Activated CD4-positive, alpha-beta T cell treated with anti-CD3 and anti-CD28 coated beads, Interleukin-2, amount 10 ng/mL, durations not matched to agents 7 days and 5 days (primary cell): ENCODE measurements at regions not wholly inside any gene's neighbourhood (a gene's known extent, or its start where the extent isn't known, plus 50 kb on each side); places are given as distances from the start of the nearest gene placed in this dataset.

ENCODE experiments used
- CTCF ChIA-PET: fragments of 350-600 bp; sonication (Branson Sonifier 250); formaldehyde crosslinking; loops from one replicate; lab custom pipeline; 2021; ENCODE audit warnings: antibody characterized with exemption; lab: Charles Lee
- POLR2A ChIA-PET: fragments of 350-600 bp; sonication (Branson Sonifier 250); formaldehyde crosslinking; loops from one replicate; lab custom pipeline; 2021; ENCODE audit warnings: antibody characterized with exemption; lab: Charles Lee
- DNase-seq: peaks from one replicate; pipeline ENCODE4 v3.0.0-alpha.2; 2020
- H3K27ac Mint-ChIP-seq: one replicate; pipeline ENCODE4 v1.8.0; 2021; ENCODE audit warnings: mild to moderate bottlenecking, moderate library complexity, mixed read lengths
- H3K27me3 Mint-ChIP-seq: one replicate; pipeline ENCODE4 v1.8.0; 2021; ENCODE audit warnings: mixed read lengths
- H3K36me3 Mint-ChIP-seq: one replicate; pipeline ENCODE4 v1.8.0; 2021; ENCODE audit warnings: low read depth, mixed read lengths
- H3K4me1 Mint-ChIP-seq: one replicate; pipeline ENCODE4 v1.8.0; 2021; ENCODE audit warnings: mixed read lengths
- H3K4me3 Mint-ChIP-seq: one replicate; pipeline ENCODE4 v1.8.0; 2021; ENCODE audit warnings: mild to moderate bottlenecking, moderate library complexity, mixed read lengths
- H3K9me3 Mint-ChIP-seq: one replicate; pipeline ENCODE4 v1.8.0; 2021; ENCODE audit warnings: mixed read lengths

- Mint-ChIP-seq H3K9me3 (peaks cover 6% of the 10 kb centered on the region), H3K36me3 (no peaks in the 10 kb centered on the region), H3K4me3 (no peak overlapping the region), H3K27ac (no peak overlapping the region), H3K4me1 (no peaks in the 10 kb centered on the region), H3K27me3 (no peaks in the 10 kb centered on the region)
- ChIA-PET POLR2A (no interaction called here), CTCF (interaction anchor here (1.2 kb wide), 1 partner anchor 42 kb away, joined by 3 read pairs; no protein-coding TSS in a partner anchor)
- DNase-seq, result no peak
These were observed 52.8 kb downstream of the PPP1R2C start for GRCh38 chrX:42725196-42725595.

GRCh38 chrX:42720209-42720608 is 57.8 kb downstream of the PPP1R2C start:
- POLR2A ChIA-PET, result no interaction called here
- H3K36me3 Mint-ChIP-seq, result no peaks in the 10 kb centered on the region

GRCh38 chrX:42715701-42716262 is 62.2 kb downstream of the PPP1R2C start:
- ChIA-PET CTCF (interaction anchor here (0.8 to 1.8 kb wide), 3 partner anchors 11 to 22 kb away, joined by 3 to 6 read pairs (median 3); no protein-coding TSS in a partner anchor), POLR2A (no interaction called here)
- Mint-ChIP-seq H3K9me3 (peaks cover 6% of the 10 kb centered on the region), H3K36me3 (no peaks in the 10 kb centered on the region), H3K4me3 (no peak overlapping the region), H3K27me3 (no peaks in the 10 kb centered on the region), H3K4me1 (peaks cover 4% of the 10 kb centered on the region), H3K27ac (no peak overlapping the region)
- DNase-seq, result no peak

More at GRCh38 chrX:42720209-42720608, 57.8 kb downstream of the PPP1R2C start:
- CTCF ChIA-PET, result no interaction called here
- peaks cover 9% of the 10 kb centered on the region for H3K9me3 Mint-ChIP-seq
- no peak for DNase-seq
- H3K27me3 Mint-ChIP-seq, result no peaks in the 10 kb centered on the region
- no peak overlapping the region for H3K27ac Mint-ChIP-seq
- H3K4me1 Mint-ChIP-seq, result peaks cover 4% of the 10 kb centered on the region
- no peak overlapping the region for H3K4me3 Mint-ChIP-seq

- H3K4me1 Mint-ChIP-seq, result peaks cover 5% of the 10 kb centered on the region
- ChIA-PET POLR2A (no interaction called here), CTCF (interaction anchor here (0.8 to 1.8 kb wide), 3 partner anchors 11 to 21 kb away, joined by 3 to 6 read pairs (median 3); no protein-coding TSS in a partner anchor)
- H3K4me3 Mint-ChIP-seq, result no peak overlapping the region
- no peaks in the 10 kb centered on the region for H3K36me3 Mint-ChIP-seq
- no peaks in the 10 kb centered on the region for H3K27me3 Mint-ChIP-seq
- H3K9me3 Mint-ChIP-seq, result peaks cover 2% of the 10 kb centered on the region
- DNase-seq, result peak; percentile 34
- H3K27ac Mint-ChIP-seq, result no peak overlapping the region
These were observed 62.8 kb downstream of the PPP1R2C start for GRCh38 chrX:42714981-42715700.

- H3K36me3 Mint-ChIP-seq, result peaks cover 2% of the 10 kb centered on the region
- H3K27me3 Mint-ChIP-seq, result no peaks in the 10 kb centered on the region
- ChIA-PET CTCF (no interaction called here), POLR2A (no interaction called here)
- peaks cover 4% of the 10 kb centered on the region for H3K9me3 Mint-ChIP-seq
- H3K27ac Mint-ChIP-seq, result no peak overlapping the region
- H3K4me1 Mint-ChIP-seq, result peaks cover 4% of the 10 kb centered on the region
- no peak overlapping the region for H3K4me3 Mint-ChIP-seq
- DNase-seq, result no peak
These were observed 67.5 kb downstream of the PPP1R2C start for GRCh38 chrX:42710452-42710851.

- Mint-ChIP-seq H3K4me1 (peaks cover 14% of the 10 kb centered on the region), H3K36me3 (peaks cover 3% of the 10 kb centered on the region)
These were observed 69.7 kb downstream of the PPP1R2C start for GRCh38 chrX:42708222-42708621.

GRCh38 chrX:42707742-42708141 is 70.2 kb downstream of the PPP1R2C start:
- peaks cover 3% of the 10 kb centered on the region for H3K36me3 Mint-ChIP-seq

More at GRCh38 chrX:42708222-42708621, 69.7 kb downstream of the PPP1R2C start:
- Mint-ChIP-seq H3K27ac (no peak overlapping the region), H3K27me3 (no peaks in the 10 kb centered on the region), H3K9me3 (peaks cover 4% of the 10 kb centered on the region), H3K4me3 (no peak overlapping the region)
- no peak for DNase-seq
- POLR2A ChIA-PET, result no interaction called here
- CTCF ChIA-PET, result no interaction called here

GRCh38 chrX:42704454-42704853 is 73.5 kb downstream of the PPP1R2C start:
- ChIA-PET CTCF (interaction anchor here (0.8 kb wide), 1 partner anchor 11 kb away, joined by 3 read pairs; no protein-coding TSS in a partner anchor), POLR2A (no interaction called here)
- Mint-ChIP-seq H3K27ac (peak overlapping the region; percentile 58), H3K36me3 (peaks cover 3% of the 10 kb centered on the region), H3K9me3 (peaks cover 6% of the 10 kb centered on the region), H3K27me3 (no peaks in the 10 kb centered on the region), H3K4me1 (peaks cover 11% of the 10 kb centered on the region), H3K4me3 (no peak overlapping the region)
- peak; percentile 21 for DNase-seq

More at GRCh38 chrX:42707742-42708141, 70.2 kb downstream of the PPP1R2C start:
- Mint-ChIP-seq H3K4me3 (no peak overlapping the region), H3K27ac (no peak overlapping the region), H3K4me1 (peaks cover 14% of the 10 kb centered on the region), H3K27me3 (no peaks in the 10 kb centered on the region), H3K9me3 (peaks cover 5% of the 10 kb centered on the region)
- DNase-seq, result no peak
- CTCF ChIA-PET, result no interaction called here
- POLR2A ChIA-PET, result no interaction called here

- no peak for DNase-seq
- H3K4me1 Mint-ChIP-seq, result no peaks in the 10 kb centered on the region
- H3K4me3 Mint-ChIP-seq, result no peak overlapping the region
- CTCF ChIA-PET, result no interaction called here
- H3K27me3 Mint-ChIP-seq, result no peaks in the 10 kb centered on the region
- no peaks in the 10 kb centered on the region for H3K9me3 Mint-ChIP-seq
- H3K36me3 Mint-ChIP-seq, result no peaks in the 10 kb centered on the region
- POLR2A ChIA-PET, result no interaction called here
- no peak overlapping the region for H3K27ac Mint-ChIP-seq
These were observed 80.4 kb downstream of the PPP1R2C start for GRCh38 chrX:42697544-42697943.

- Mint-ChIP-seq H3K27me3 (no peaks in the 10 kb centered on the region), H3K9me3 (peaks cover 4% of the 10 kb centered on the region), H3K4me3 (no peak overlapping the region), H3K4me1 (no peaks in the 10 kb centered on the region), H3K27ac (no peak overlapping the region), H3K36me3 (no peaks in the 10 kb centered on the region)
- ChIA-PET POLR2A (interaction anchor here (0.6 kb wide), 1 partner anchor 1718 kb away, joined by 5 read pairs; no protein-coding TSS in a partner anchor), CTCF (interaction anchor here (0.8 kb wide), 1 partner anchor 36 kb away, joined by 4 read pairs; no protein-coding TSS in a partner anchor)
- DNase-seq, result no peak
These were observed 81.3 kb downstream of the PPP1R2C start for GRCh38 chrX:42696536-42697124.

GRCh38 chrX:42695800-42696358 is 82.1 kb downstream of the PPP1R2C start:
- Mint-ChIP-seq H3K36me3 (no peaks in the 10 kb centered on the region), H3K4me1 (no peaks in the 10 kb centered on the region), H3K27me3 (no peaks in the 10 kb centered on the region), H3K4me3 (no peak overlapping the region), H3K27ac (no peak overlapping the region), H3K9me3 (peaks cover 4% of the 10 kb centered on the region)
- ChIA-PET POLR2A (no interaction called here), CTCF (no interaction called here)
- DNase-seq, result no peak

GRCh38 chrX:42694260-42694815 is 83.6 kb downstream of the PPP1R2C start:
- CTCF ChIA-PET, result interaction anchor here (1.2 to 1.3 kb wide), 2 partner anchors 9 to 21 kb away, joined by 3 read pairs; no protein-coding TSS in a partner anchor
- Mint-ChIP-seq H3K9me3 (peaks cover 4% of the 10 kb centered on the region), H3K27ac (no peak overlapping the region), H3K36me3 (no peaks in the 10 kb centered on the region), H3K27me3 (no peaks in the 10 kb centered on the region), H3K4me3 (no peak overlapping the region), H3K4me1 (no peaks in the 10 kb centered on the region)
- POLR2A ChIA-PET, result no interaction called here
- no peak for DNase-seq
